Gastrocnemius medialis (tissue), 4 donors: ENCODE measurements at regions not wholly inside any gene's neighbourhood (a gene's known extent, or its start where the extent isn't known, plus 50 kb on each side); places are given as distances from the start of the nearest gene placed in this dataset.

Experiments used
- ATAC-seq, 2 donors: fragments of 150-250 bp; one replicate each; pipeline ENCODE4 v1.9.1; 2016
- DNase-seq, 2 donors: peaks; one replicate each; pipeline ENCODE4 v3.0.0-alpha.2; 2019
- H3K27ac ChIP-seq, 4 donors: fragments of 200-600 bp; sonication (generic); 1 replicate in 1 of 4; 2 replicates in 3 of 4; pipeline ENCODE4 v1.5.1; 2016 to 2018; ENCODE audit warnings: mild to moderate bottlenecking in 2 of 4, moderate library complexity in 1 of 4
- H3K27me3 ChIP-seq, 3 donors: fragments of 200-600 bp; sonication (generic) in 2 of 3; 1 replicate in 1 of 3; 2 replicates in 2 of 3; pipeline versions ENCODE4 v1.5.1 to v1.6.0; 2016 to 2019; ENCODE audit warnings: mild to moderate bottlenecking in 1 of 3, moderate library complexity in 1 of 3
- H3K36me3 ChIP-seq, 2 donors: fragments of 200-600 bp; sonication (generic) in 1 of 2; one replicate each; pipeline ENCODE4 v1.5.1; 2017 to 2018
- H3K4me1 ChIP-seq, 2 donors: fragments of 200-600 bp; sonication (generic) in 1 of 2; one replicate each; pipeline ENCODE4 v1.5.1; 2016 to 2017; ENCODE audit warnings: mild to moderate bottlenecking in 2 of 2
- H3K4me3 ChIP-seq, 4 donors: fragments of 200-600 bp; sonication (generic) in 3 of 4; 1 replicate in 1 of 4; 2 replicates in 3 of 4; pipeline ENCODE4 v1.5.1; 2016 to 2019; ENCODE audit warnings: mild to moderate bottlenecking in 2 of 4
- H3K9me3 ChIP-seq, 3 donors: fragments of 200-600 bp; sonication (generic) in 2 of 3; 1 replicate in 1 of 3; 2 replicates in 2 of 3; pipeline ENCODE4 v1.5.1; 2016 to 2019
- CTCF ChIP-seq, 5 experiments: fragments of 450-650 bp in 3 of 5; fragments of 200-600 bp in 2 of 5; sonication (generic) in 2 of 5; IDR thresholded peaks in 4 of 5; conservative IDR thresholded peaks in 1 of 5; 1 replicate in 4 of 5; 2 replicates in 1 of 5; pipeline ENCODE4 v1.5.1; 2016 to 2019; ENCODE audit warnings: antibody characterized with exemption in 5 of 5, mild to moderate bottlenecking in 3 of 5, moderate library complexity in 3 of 5
- POLR2A ChIP-seq, 2 donors: fragments of 450-650 bp; IDR thresholded peaks; one replicate each; pipeline ENCODE4 v1.6.1; 2017; ENCODE audit warnings: antibody characterized with exemption in 2 of 2, mild to moderate bottlenecking in 2 of 2, moderate library complexity in 2 of 2
- in situ Hi-C, 4 donors: fragments of 200-750 bp; cut with MboI; loops; one replicate each; pipeline versions ENCODE4 v1.15.0 to v1.8.0; 2017; ENCODE audit warnings: low sequenced_read_pairs in 4 of 4
- intact Hi-C: fragments of 100-400 bp; cut with DNase I; formaldehyde crosslinking; loops from one replicate; pipeline ENCODE4 v1.15.1; 2023; ENCODE audit warnings: low total_unique reads

GRCh38 chr1:50318428-50318827, 104.8 kb downstream of the DMRTA2 start:
- ATAC-seq (no peak), DNase-seq (no peak)
- Histone ChIP-seq H3K27me3 (no peaks in the 10 kb centered on the region), H3K4me3 (no peak overlapping the region), H3K27ac (no peak overlapping the region), H3K9me3 (no peaks in the 10 kb centered on the region), H3K36me3 (no peaks in the 10 kb centered on the region), H3K4me1 (no peaks in the 10 kb centered on the region)
- TF ChIP-seq CTCF (IDR thresholded peaks at IDR 0.05 in 4 of 5, conservative IDR thresholded peaks at IDR 0.05 in 1 of 5) (no peak), POLR2A (IDR thresholded peaks at IDR 0.05) (no peak)
- in situ Hi-C loops (no loop called here), intact Hi-C loops (no loop called here)

- no peak for ATAC-seq
- in situ Hi-C loops (no loop called here), intact Hi-C loops (no loop called here)
Measured at GRCh38 chr1:50308878-50309277, 114.4 kb downstream of the DMRTA2 start.

GRCh38 chr1:50305808-50306207, 117.4 kb downstream of the DMRTA2 start:
- Histone ChIP-seq H3K27me3 (no peaks in the 10 kb centered on the region), H3K27ac (no peak overlapping the region), H3K36me3 (no peaks in the 10 kb centered on the region), H3K4me1 (no peaks in the 10 kb centered on the region), H3K4me3 (no peak overlapping the region), H3K9me3 (no peaks in the 10 kb centered on the region)
- no peak for DNase-seq
- TF ChIP-seq POLR2A (IDR thresholded peaks at IDR 0.05), result no peak
- ATAC-seq, result no peak
- intact Hi-C loops (no loop called here), in situ Hi-C loops (no loop called here)

More at GRCh38 chr1:50308878-50309277, 114.4 kb downstream of the DMRTA2 start:
- Histone ChIP-seq H3K9me3 (no peaks in the 10 kb centered on the region), H3K4me3 (no peak overlapping the region), H3K27ac (no peak overlapping the region), H3K4me1 (no peaks in the 10 kb centered on the region), H3K27me3 (no peaks in the 10 kb centered on the region), H3K36me3 (no peaks in the 10 kb centered on the region)
- DNase-seq, result no peak
- TF ChIP-seq CTCF (IDR thresholded peaks at IDR 0.05 in 4 of 5, conservative IDR thresholded peaks at IDR 0.05 in 1 of 5) (no peak), POLR2A (IDR thresholded peaks at IDR 0.05) (no peak)

- no peaks in the 10 kb centered on the region for H3K27me3 ChIP-seq
- intact Hi-C loops (no loop called here), in situ Hi-C loops (no loop called here)
- no peaks in the 10 kb centered on the region for H3K9me3 ChIP-seq
- no peak for TF ChIP-seq POLR2A (IDR thresholded peaks at IDR 0.05)
- no peak for TF ChIP-seq CTCF (IDR thresholded peaks at IDR 0.05 in 4 of 5, conservative IDR thresholded peaks at IDR 0.05 in 1 of 5)
- DNase-seq, result no peak
- H3K36me3 ChIP-seq, result no peaks in the 10 kb centered on the region
- H3K4me1 ChIP-seq, result no peaks in the 10 kb centered on the region
- no peak for ATAC-seq
- H3K4me3 ChIP-seq, result no peak overlapping the region
- no peak overlapping the region for H3K27ac ChIP-seq
Measured at GRCh38 chr1:50300297-50300696, 122.9 kb downstream of the DMRTA2 start.

- intact Hi-C loops, result no loop called here
Measured at GRCh38 chr1:50295566-50295965, 127.7 kb downstream of the DMRTA2 start.

More at GRCh38 chr1:50295566-50295965, 127.7 kb downstream of the DMRTA2 start:
- no peaks in the 10 kb centered on the region for H3K27me3 ChIP-seq
- no peaks in the 10 kb centered on the region for H3K36me3 ChIP-seq
- ATAC-seq (no peak), DNase-seq (no peak)
- H3K4me1 ChIP-seq, result no peaks in the 10 kb centered on the region
- TF ChIP-seq CTCF (IDR thresholded peaks at IDR 0.05 in 4 of 5, conservative IDR thresholded peaks at IDR 0.05 in 1 of 5) (no peak), POLR2A (IDR thresholded peaks at IDR 0.05) (no peak)
- no peak overlapping the region for H3K4me3 ChIP-seq
- no peaks in the 10 kb centered on the region for H3K9me3 ChIP-seq
- in situ Hi-C loops, result no loop called here
- no peak overlapping the region for H3K27ac ChIP-seq
